HepG2 (cell line): ENCODE measurements at regions not wholly inside any gene's neighbourhood (a gene's known extent, or its start where the extent isn't known, plus 50 kb on each side); places are given as distances from the start of the nearest gene placed in this dataset.

Experiments
- ATAC-seq: fragments of 200-7000 bp; cut with Tn5 transposase; 3 replicates; pipeline ENCODE4 v1.9.1; 2020; ENCODE audit warnings: mild to moderate bottlenecking, moderate library complexity
- BruUV-seq: library from RNA; stranded (reverse); fragments of 400-500 nt; replicated peaks from 2 replicates; lab custom pipeline; 2021; lab: Mats Ljungman, UMichigan
- CTCF ChIA-PET: fragments of 300-600 bp; formaldehyde crosslinking; extraction: SDS; loops from one replicate; lab custom pipeline; 2021; ENCODE audit warnings: low total read pairs, inconsistent platforms, low intra/inter-chr PET ratio; lab: Yijun Ruan, JAX
- POLR2A ChIA-PET: fragments of 350-600 bp; sonication (Branson Sonifier 250); formaldehyde crosslinking; loops from one replicate; lab custom pipeline; 2020; ENCODE audit warnings: antibody characterized with exemption, inconsistent platforms; lab: Yijun Ruan, JAX
- DNase-seq: peaks from one replicate; pipeline ENCODE4 v3.0.0-alpha.2; 2015; ENCODE audit warnings: low spot score
- FAIRE-seq: peaks from 3 replicates; lab custom pipeline; 2011; peaks lifted over from hg19 to GRCh38; lab: Jason Lieb, UNC
- H2AFZ ChIP-seq: one replicate; pipeline ENCODE4 v1.6.1; 2011; ENCODE audit warnings: low read length, inconsistent platforms
- H3K27ac ChIP-seq: fragments of 300-600 bp; 3 replicates; pipeline ENCODE4 v1.8.0; 2011; ENCODE audit warnings: mixed run types, mild to moderate bottlenecking, mixed read lengths, low read length, inconsistent platforms; ENCODE audit not compliant: insufficient read depth; ENCODE audit errors: extremely low read length
- H3K27me3 ChIP-seq, 2 experiments: fragments of 200-600 bp in 1 of 2; 2 replicates in 1 of 2; 3 replicates in 1 of 2; pipeline versions ENCODE4 v1.6.0 to v1.8.0; 2011; ENCODE audit warnings: low read length in 2 of 2, mild to moderate bottlenecking in 2 of 2, moderate library complexity in 2 of 2, inconsistent platforms in 1 of 2; ENCODE audit not compliant: insufficient read depth in 2 of 2, control insufficient read depth in 1 of 2
- H3K36me3 ChIP-seq, 2 experiments: fragments of 200-600 bp in 1 of 2; replicated peaks in 1 of 2; 2 replicates in 1 of 2; 3 replicates in 1 of 2; pipeline versions ENCODE4 v1.5.1 to v1.8.0; 2011; ENCODE audit warnings: low read length in 2 of 2, inconsistent platforms in 1 of 2; ENCODE audit not compliant: insufficient read depth in 2 of 2, control insufficient read depth in 1 of 2
- H3K4me1 ChIP-seq: 2 replicates; pipeline ENCODE4 v1.5.1; 2012; ENCODE audit warnings: low read length, inconsistent platforms; ENCODE audit not compliant: insufficient read depth
- H3K4me2 ChIP-seq: 2 replicates; pipeline ENCODE4 v1.6.0; 2011; ENCODE audit warnings: low read depth, low read length, inconsistent platforms
- H3K4me3 ChIP-seq, 3 experiments: fragments of 200-600 bp in 1 of 3; sonication (generic), shearing (Covaris generic) in 1 of 3; replicated peaks in 1 of 3; 2 replicates each; pipeline ENCODE4 v1.5.1; 2011 to 2016; ENCODE audit warnings: low read length in 3 of 3, inconsistent platforms in 2 of 3, low read depth in 2 of 3, mild to moderate bottlenecking in 2 of 3, control low read depth in 1 of 3, mixed read lengths in 1 of 3; ENCODE audit not compliant: insufficient read depth in 1 of 3
- H3K79me2 ChIP-seq: one replicate; pipeline ENCODE4 v1.6.1; 2011; ENCODE audit warnings: low read length, inconsistent platforms; ENCODE audit not compliant: insufficient read depth
- H3K9ac ChIP-seq: 2 replicates; pipeline ENCODE4 v1.6.0; 2011; ENCODE audit warnings: mild to moderate bottlenecking, low read depth, low read length, inconsistent platforms; ENCODE audit not compliant: insufficient read depth
- H3K9me3 ChIP-seq: 2 replicates; pipeline ENCODE4 v1.5.1; 2012; ENCODE audit warnings: mild to moderate bottlenecking, low read length
- H4K20me1 ChIP-seq: 2 replicates; pipeline ENCODE4 v1.6.0; 2011; ENCODE audit warnings: inconsistent platforms, mild to moderate bottlenecking, low read length, moderate library complexity; ENCODE audit not compliant: insufficient read depth
- ARID4A ChIP-seq: sonication (generic); formaldehyde crosslinking; IDR thresholded peaks from 2 replicates; pipeline ENCODE4 v1.5.0; 2020; ENCODE audit warnings: mild to moderate bottlenecking, missing genetic modification reagents, borderline replicate concordance
- HNF4A ChIP-seq: sonication (generic); formaldehyde crosslinking; IDR thresholded peaks from 2 replicates; pipeline ENCODE4 v1.4.0; 2020; ENCODE audit warnings: missing genetic modification reagents
- MATR3 ChIP-seq: sonication (generic); formaldehyde crosslinking; IDR thresholded peaks from 2 replicates; pipeline ENCODE4 v1.4.0; 2020; ENCODE audit warnings: missing genetic modification reagents
- NCOR1 ChIP-seq: fragments of 200-600 bp; sonication (generic); IDR thresholded peaks from 2 replicates; pipeline ENCODE4 v1.7.0; 2017; ENCODE audit warnings: antibody characterized with exemption, low read length, borderline replicate concordance
- NONO ChIP-seq, 2 experiments: fragments of 450-650 bp in 1 of 2; sonication (generic) in 1 of 2; formaldehyde crosslinking in 1 of 2; IDR thresholded peaks in 1 of 2; conservative IDR thresholded peaks in 1 of 2; 2 replicates each; pipeline versions ENCODE4 v1.6.1 to v1.8.0; 2017 to 2022; ENCODE audit warnings: mild to moderate bottlenecking in 1 of 2, missing genetic modification reagents in 1 of 2, moderate library complexity in 1 of 2
- ZNF33B ChIP-seq: sonication (generic); formaldehyde crosslinking; IDR thresholded peaks from 2 replicates; pipeline ENCODE4 v1.5.1; 2020; ENCODE audit warnings: mild to moderate bottlenecking, missing genetic modification reagents
- ZNF383 ChIP-seq: sonication (generic); formaldehyde crosslinking; IDR thresholded peaks from 2 replicates; pipeline ENCODE4 v1.4.0; 2020; ENCODE audit warnings: missing genetic modification reagents, mild to moderate bottlenecking, borderline replicate concordance
- WGBS: methylation state at CpG from one replicate; pipeline ENCODE4 v1.1.6; 2017; ENCODE audit warnings: low lambda C conversion rate; 5-methylcytosine and 5-hydroxymethylcytosine counted together
- in situ Hi-C: cut with HindIII; loops from 2 replicates; pipeline ENCODE4 v1.10.0; 2017; ENCODE audit warnings: low pct_unique_long_range_greater_than_20kb; ENCODE audit not compliant: extremely low pct_ligation_motif_present
- intact Hi-C: fragments of 100-400 bp; cut with micrococcal nuclease; formaldehyde crosslinking; loops from one replicate; pipeline ENCODE4 v1.10.0; 2022; ENCODE audit not compliant: unreplicated experiment
- TF ChIP-seq, protein P1 (sequence below): sonication (generic); formaldehyde crosslinking; IDR thresholded peaks from 2 replicates; pipeline ENCODE4 v1.4.0; 2020; ENCODE audit warnings: missing genetic modification reagents, borderline replicate concordance
- TF ChIP-seq, protein P2 (sequence below): sonication (generic); formaldehyde crosslinking; IDR thresholded peaks from 2 replicates; pipeline ENCODE4 v1.5.0; 2020; ENCODE audit warnings: mild to moderate bottlenecking, missing genetic modification reagents
- TF ChIP-seq, protein P3 (sequence below): sonication (generic); formaldehyde crosslinking; IDR thresholded peaks from 2 replicates; pipeline ENCODE4 v1.9.0; 2022; ENCODE audit warnings: missing genetic modification reagents, mild to moderate bottlenecking, borderline replicate concordance

DNA sequence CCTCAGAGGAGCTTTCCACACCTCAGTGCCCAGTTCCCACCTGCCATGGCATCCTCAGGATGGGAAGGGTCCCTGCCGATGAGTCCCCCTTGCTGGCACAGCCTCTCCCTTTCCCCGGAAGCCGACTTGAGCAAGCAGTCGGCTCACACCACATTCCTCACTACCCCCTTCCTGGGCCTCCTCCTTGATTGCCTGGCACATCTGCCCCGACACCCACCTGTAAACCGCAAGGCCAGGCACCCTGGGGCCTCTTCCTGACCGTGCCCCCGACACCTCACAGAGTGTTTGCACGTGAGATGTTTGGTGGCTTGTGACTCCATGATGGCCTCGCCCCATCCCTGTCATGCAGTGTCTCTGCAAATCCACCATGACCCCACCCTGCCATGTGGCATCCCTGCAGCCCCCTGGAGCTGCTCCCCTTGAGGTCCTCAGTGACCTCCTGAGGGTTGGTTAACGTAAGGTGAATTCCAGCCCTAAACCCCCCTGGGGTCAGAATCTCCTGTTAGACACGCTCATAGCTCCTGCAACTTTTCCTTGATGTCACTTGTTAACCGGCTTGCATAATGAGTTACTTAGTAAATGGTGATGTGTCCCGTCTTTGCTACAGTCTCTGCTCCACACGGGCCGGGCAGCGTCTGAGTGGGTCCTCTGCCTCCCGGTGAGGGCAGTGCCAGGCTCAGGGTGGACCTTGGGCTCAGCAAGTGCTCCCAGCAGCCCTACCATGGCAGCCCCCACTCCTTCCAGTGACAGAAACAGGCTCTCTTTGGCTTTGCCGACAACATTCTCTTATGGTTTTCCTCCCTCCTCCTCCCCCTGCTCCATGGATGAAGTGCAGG lies 115.9 kb upstream of the FRMD1 start:
- Histone ChIP-seq H3K4me1 (peaks cover 75% of the 10 kb centered on the region), H3K79me2 (no peaks in the 10 kb centered on the region), H3K9ac (no peak overlapping the region), H3K27ac (no peak overlapping the region), H3K9me3 (no peaks in the 10 kb centered on the region), H3K4me2 (no peak overlapping the region), H3K4me3 (no peak overlapping the region), H2AFZ (no peak overlapping the region), H4K20me1 (no peaks in the 10 kb centered on the region), H3K27me3 (peaks cover 2 to 16% of the 10 kb centered on the region in 2 experiments; a peak in 4 of 5 replicates), H3K36me3 (no peaks in the 10 kb centered on the region)
- ATAC-seq (no peak), DNase-seq (no peak), FAIRE-seq (no peak)
- ChIA-PET CTCF (interaction anchor here (1.1 to 3.0 kb wide), 2 partner anchors 161 to 164 kb away, joined by 3 to 39 read pairs; no protein-coding TSS in a partner anchor), POLR2A (no interaction called here)
- intact Hi-C loops (loop anchor here (1.0 kb wide), 1 partner anchor 161 kb away; no protein-coding TSS in a partner anchor), in situ Hi-C loops (loop anchor here (5.0 kb wide), 1 partner anchor 162 kb away; no protein-coding TSS in a partner anchor)
- 84% methylated on average over 19 of the region's 19 CpGs for WGBS
- no TSS peak for BruUV-seq
- TF ChIP-seq NONO (IDR thresholded peaks at IDR 0.05) (no peak), NONO (CRISPR knock-in tag; conservative IDR thresholded peaks at IDR 0.05) (no peak), ARID4A (no peak), NCOR1 (no peak), MATR3 (CRISPR knock-in tag) (no peak), ZNF33B (CRISPR knock-in tag) (no peak), ZNF383 (CRISPR knock-in tag) (no peak), HNF4A (CRISPR knock-in tag) (no peak)
- TF ChIP-seq, protein P1, sequence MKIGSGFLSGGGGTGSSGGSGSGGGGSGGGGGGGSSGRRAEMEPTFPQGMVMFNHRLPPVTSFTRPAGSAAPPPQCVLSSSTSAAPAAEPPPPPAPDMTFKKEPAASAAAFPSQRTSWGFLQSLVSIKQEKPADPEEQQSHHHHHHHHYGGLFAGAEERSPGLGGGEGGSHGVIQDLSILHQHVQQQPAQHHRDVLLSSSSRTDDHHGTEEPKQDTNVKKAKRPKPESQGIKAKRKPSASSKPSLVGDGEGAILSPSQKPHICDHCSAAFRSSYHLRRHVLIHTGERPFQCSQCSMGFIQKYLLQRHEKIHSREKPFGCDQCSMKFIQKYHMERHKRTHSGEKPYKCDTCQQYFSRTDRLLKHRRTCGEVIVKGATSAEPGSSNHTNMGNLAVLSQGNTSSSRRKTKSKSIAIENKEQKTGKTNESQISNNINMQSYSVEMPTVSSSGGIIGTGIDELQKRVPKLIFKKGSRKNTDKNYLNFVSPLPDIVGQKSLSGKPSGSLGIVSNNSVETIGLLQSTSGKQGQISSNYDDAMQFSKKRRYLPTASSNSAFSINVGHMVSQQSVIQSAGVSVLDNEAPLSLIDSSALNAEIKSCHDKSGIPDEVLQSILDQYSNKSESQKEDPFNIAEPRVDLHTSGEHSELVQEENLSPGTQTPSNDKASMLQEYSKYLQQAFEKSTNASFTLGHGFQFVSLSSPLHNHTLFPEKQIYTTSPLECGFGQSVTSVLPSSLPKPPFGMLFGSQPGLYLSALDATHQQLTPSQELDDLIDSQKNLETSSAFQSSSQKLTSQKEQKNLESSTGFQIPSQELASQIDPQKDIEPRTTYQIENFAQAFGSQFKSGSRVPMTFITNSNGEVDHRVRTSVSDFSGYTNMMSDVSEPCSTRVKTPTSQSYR: no peak
- TF ChIP-seq, protein P2, sequence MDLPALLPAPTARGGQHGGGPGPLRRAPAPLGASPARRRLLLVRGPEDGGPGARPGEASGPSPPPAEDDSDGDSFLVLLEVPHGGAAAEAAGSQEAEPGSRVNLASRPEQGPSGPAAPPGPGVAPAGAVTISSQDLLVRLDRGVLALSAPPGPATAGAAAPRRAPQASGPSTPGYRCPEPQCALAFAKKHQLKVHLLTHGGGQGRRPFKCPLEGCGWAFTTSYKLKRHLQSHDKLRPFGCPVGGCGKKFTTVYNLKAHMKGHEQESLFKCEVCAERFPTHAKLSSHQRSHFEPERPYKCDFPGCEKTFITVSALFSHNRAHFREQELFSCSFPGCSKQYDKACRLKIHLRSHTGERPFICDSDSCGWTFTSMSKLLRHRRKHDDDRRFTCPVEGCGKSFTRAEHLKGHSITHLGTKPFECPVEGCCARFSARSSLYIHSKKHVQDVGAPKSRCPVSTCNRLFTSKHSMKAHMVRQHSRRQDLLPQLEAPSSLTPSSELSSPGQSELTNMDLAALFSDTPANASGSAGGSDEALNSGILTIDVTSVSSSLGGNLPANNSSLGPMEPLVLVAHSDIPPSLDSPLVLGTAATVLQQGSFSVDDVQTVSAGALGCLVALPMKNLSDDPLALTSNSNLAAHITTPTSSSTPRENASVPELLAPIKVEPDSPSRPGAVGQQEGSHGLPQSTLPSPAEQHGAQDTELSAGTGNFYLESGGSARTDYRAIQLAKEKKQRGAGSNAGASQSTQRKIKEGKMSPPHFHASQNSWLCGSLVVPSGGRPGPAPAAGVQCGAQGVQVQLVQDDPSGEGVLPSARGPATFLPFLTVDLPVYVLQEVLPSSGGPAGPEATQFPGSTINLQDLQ (CRISPR knock-in tag): no peak
- TF ChIP-seq, protein P3, sequence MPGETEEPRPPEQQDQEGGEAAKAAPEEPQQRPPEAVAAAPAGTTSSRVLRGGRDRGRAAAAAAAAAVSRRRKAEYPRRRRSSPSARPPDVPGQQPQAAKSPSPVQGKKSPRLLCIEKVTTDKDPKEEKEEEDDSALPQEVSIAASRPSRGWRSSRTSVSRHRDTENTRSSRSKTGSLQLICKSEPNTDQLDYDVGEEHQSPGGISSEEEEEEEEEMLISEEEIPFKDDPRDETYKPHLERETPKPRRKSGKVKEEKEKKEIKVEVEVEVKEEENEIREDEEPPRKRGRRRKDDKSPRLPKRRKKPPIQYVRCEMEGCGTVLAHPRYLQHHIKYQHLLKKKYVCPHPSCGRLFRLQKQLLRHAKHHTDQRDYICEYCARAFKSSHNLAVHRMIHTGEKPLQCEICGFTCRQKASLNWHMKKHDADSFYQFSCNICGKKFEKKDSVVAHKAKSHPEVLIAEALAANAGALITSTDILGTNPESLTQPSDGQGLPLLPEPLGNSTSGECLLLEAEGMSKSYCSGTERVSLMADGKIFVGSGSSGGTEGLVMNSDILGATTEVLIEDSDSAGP: 0 out of 2 replicates have a peak, but pooled peaks have one; percentile 4
